GM12878 (cell line): ENCODE measurements at regions not wholly inside any gene's neighbourhood (a gene's known extent, or its start where the extent isn't known, plus 50 kb on each side); places are given as distances from the start of the nearest gene placed in this dataset.

Source experiments
- POLR2AphosphoS5 ChIP-seq: IDR thresholded peaks from 2 replicates; pipeline ENCODE4 v1.6.1; 2011; ENCODE audit warnings: mild to moderate bottlenecking, low read length, inconsistent platforms
- SMC3 ChIP-seq: IDR thresholded peaks from 2 replicates; pipeline ENCODE4 v1.6.1; 2011; ENCODE audit warnings: low read length, improper control_type of control experiment, borderline replicate concordance
- USF2 ChIP-seq: IDR thresholded peaks from 2 replicates; pipeline ENCODE4 v1.6.1; 2011; ENCODE audit warnings: low read depth, low read length, improper control_type of control experiment, borderline replicate concordance

DNA sequence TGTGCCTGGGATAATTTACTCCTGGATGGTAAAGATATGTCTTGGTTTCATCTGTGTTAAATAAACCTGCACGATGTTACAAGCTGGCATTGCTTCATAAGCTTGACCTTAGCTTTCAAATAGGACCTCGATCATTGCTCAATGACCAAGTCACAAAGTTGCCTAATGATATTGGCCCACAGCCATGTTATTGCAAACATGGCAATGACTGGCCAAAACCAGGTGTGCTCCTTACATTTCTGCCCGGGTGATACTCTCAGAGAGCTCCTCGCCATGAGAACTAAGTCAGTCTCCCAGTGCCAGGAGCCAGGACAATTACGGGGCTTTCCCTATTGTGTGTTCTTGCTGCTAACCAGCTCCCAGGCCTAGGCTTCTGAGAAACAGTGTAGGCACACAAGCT is 72.5 kb upstream of the CYP1B1 start:
- TF ChIP-seq USF2 (no peak), SMC3 (no peak), POLR2AphosphoS5 (no peak)
